ENCODE measurements at regions not wholly inside any gene's neighbourhood (a gene's known extent, or its start where the extent isn't known, plus 50 kb on each side); places are given as distances from the start of the nearest gene placed in this dataset.

GRCh38 chr3:154536751-154537150 is 106.8 kb upstream of the GPR149 start:
- WGBS, 2 donors, result 85 to 91% methylated on average over 1 of the region's 1 CpG
- H3K27ac ChIP-seq, result no peak overlapping the region

DNA sequence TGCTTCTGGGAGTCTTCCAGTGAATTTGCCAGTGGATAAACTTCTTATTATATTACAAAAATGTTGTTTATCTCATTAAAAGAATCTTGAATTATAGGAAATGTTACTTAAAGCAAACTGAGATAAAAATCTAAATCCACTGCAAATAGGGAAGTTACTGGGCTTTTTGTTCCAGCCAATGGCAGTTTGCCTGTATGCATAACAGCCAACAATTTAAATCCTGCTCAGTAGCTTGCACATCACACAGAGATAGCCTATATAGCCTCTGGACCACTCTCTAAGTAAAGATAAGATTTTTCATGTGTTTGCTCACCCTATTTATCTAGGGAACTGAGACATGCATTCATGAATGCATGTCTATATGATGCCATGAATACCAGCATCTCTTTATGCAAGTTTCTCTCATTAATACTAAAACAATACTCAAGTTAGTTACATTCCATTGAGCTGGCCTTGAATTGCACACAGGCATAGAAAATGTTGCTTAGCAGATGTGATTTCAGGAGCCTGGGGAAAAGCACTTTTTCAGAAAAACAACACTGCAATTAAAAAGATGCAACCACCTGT is 92.1 kb upstream of the GPR149 start:
- intact Hi-C loops (cut with DNase I; ENCODE audit: low total_unique reads), result no loop called here
- Histone ChIP-seq H3K36me3 (ENCODE audit: low read depth, missing control alignments) (no peaks in the 10 kb centered on the region), H3K4me3 (no peak overlapping the region), H3K27me3 (no peaks in the 10 kb centered on the region), H3K9me3 (no peaks in the 10 kb centered on the region), H3K27ac (no peak overlapping the region), H3K4me1 (no peaks in the 10 kb centered on the region)
- TF ChIP-seq, protein P1, sequence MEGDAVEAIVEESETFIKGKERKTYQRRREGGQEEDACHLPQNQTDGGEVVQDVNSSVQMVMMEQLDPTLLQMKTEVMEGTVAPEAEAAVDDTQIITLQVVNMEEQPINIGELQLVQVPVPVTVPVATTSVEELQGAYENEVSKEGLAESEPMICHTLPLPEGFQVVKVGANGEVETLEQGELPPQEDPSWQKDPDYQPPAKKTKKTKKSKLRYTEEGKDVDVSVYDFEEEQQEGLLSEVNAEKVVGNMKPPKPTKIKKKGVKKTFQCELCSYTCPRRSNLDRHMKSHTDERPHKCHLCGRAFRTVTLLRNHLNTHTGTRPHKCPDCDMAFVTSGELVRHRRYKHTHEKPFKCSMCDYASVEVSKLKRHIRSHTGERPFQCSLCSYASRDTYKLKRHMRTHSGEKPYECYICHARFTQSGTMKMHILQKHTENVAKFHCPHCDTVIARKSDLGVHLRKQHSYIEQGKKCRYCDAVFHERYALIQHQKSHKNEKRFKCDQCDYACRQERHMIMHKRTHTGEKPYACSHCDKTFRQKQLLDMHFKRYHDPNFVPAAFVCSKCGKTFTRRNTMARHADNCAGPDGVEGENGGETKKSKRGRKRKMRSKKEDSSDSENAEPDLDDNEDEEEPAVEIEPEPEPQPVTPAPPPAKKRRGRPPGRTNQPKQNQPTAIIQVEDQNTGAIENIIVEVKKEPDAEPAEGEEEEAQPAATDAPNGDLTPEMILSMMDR (IDR thresholded peaks at IDR 0.05), result no peak
- TF ChIP-seq POLR2A (IDR thresholded peaks at IDR 0.05), result no peak
- no peak for DNase-seq

More at GRCh38 chr3:154536751-154537150, 106.8 kb upstream of the GPR149 start:
- no peak overlapping the region for H3K4me3 ChIP-seq
- intact Hi-C loops (cut with DNase I; ENCODE audit: low total_unique reads), result no loop called here
- no peaks in the 10 kb centered on the region for H3K36me3 ChIP-seq (ENCODE audit: low read depth, missing control alignments)
- TF ChIP-seq, protein P1 (IDR thresholded peaks at IDR 0.05), result no peak
- no peak for TF ChIP-seq POLR2A (IDR thresholded peaks at IDR 0.05)
- no peaks in the 10 kb centered on the region for H3K27me3 ChIP-seq
- no peaks in the 10 kb centered on the region for H3K4me1 ChIP-seq
- no peak for DNase-seq
- H3K9me3 ChIP-seq, result no peaks in the 10 kb centered on the region

- WGBS, 2 donors, result 66 to 69% methylated on average over 2 of the region's 2 CpGs
- no peak overlapping the region for H3K27ac ChIP-seq
- intact Hi-C loops (cut with DNase I; ENCODE audit: low total_unique reads), result no loop called here
- no peaks in the 10 kb centered on the region for H3K27me3 ChIP-seq
- H3K4me1 ChIP-seq, result no peaks in the 10 kb centered on the region
- H3K9me3 ChIP-seq, result no peaks in the 10 kb centered on the region
- no peaks in the 10 kb centered on the region for H3K36me3 ChIP-seq (ENCODE audit: low read depth, missing control alignments)
- TF ChIP-seq POLR2A (IDR thresholded peaks at IDR 0.05), result no peak
- TF ChIP-seq, protein P1 (IDR thresholded peaks at IDR 0.05), result no peak
- no peak overlapping the region for H3K4me3 ChIP-seq
- DNase-seq, result no peak
These were observed 87.4 kb upstream of the GPR149 start for GRCh38 chr3:154517404-154517803.

GRCh38 chr3:154515921-154516320 is 85.9 kb upstream of the GPR149 start:
- WGBS, 2 donors, result 83 to 97% methylated on average over 1 of the region's 1 CpG
- no peak for DNase-seq
- intact Hi-C loops (cut with DNase I; ENCODE audit: low total_unique reads), result no loop called here
- Histone ChIP-seq H3K36me3 (ENCODE audit: low read depth, missing control alignments) (no peaks in the 10 kb centered on the region), H3K9me3 (no peaks in the 10 kb centered on the region), H3K27me3 (no peaks in the 10 kb centered on the region), H3K4me3 (no peak overlapping the region), H3K4me1 (no peaks in the 10 kb centered on the region), H3K27ac (no peak overlapping the region)
- TF ChIP-seq, protein P1 (IDR thresholded peaks at IDR 0.05), result no peak
- TF ChIP-seq POLR2A (IDR thresholded peaks at IDR 0.05), result no peak

- intact Hi-C loops (cut with DNase I; ENCODE audit: low total_unique reads), result no loop called here
- Histone ChIP-seq H3K4me3 (no peak overlapping the region), H3K9me3 (no peaks in the 10 kb centered on the region), H3K27ac (no peak overlapping the region), H3K36me3 (ENCODE audit: low read depth, missing control alignments) (no peaks in the 10 kb centered on the region), H3K27me3 (no peaks in the 10 kb centered on the region), H3K4me1 (no peaks in the 10 kb centered on the region)
- no peak for DNase-seq
- 83 to 85% methylated on average over 2 of the region's 2 CpGs for WGBS, 2 donors
- TF ChIP-seq POLR2A (IDR thresholded peaks at IDR 0.05), result no peak
- TF ChIP-seq, protein P1 (IDR thresholded peaks at IDR 0.05), result no peak
These were observed 80.8 kb upstream of the GPR149 start for GRCh38 chr3:154510780-154511179.

Measured in testis (tissue), 2 donors.